Neuronal stem cell (in vitro differentiated cells): ENCODE measurements at regions not wholly inside any gene's neighbourhood (a gene's known extent, or its start where the extent isn't known, plus 50 kb on each side); places are given as distances from the start of the nearest gene placed in this dataset.

Source experiments
- DNase-seq: peaks from one replicate; pipeline ENCODE4 v3.0.0-alpha.2; 2013; ENCODE audit warnings: low spot score
- H2AFZ ChIP-seq: one replicate; pipeline ENCODE4 v1.6.1; 2013; ENCODE audit warnings: mild to moderate bottlenecking, low read length, inconsistent platforms
- H2AK5ac ChIP-seq: 2 replicates; pipeline ENCODE4 v1.6.1; 2013; ENCODE audit warnings: low read depth, mild to moderate bottlenecking, inconsistent platforms, low read length, moderate library complexity, mixed read lengths
- H2BK120ac ChIP-seq: 2 replicates; pipeline ENCODE4 v1.6.1; 2013; ENCODE audit warnings: low read depth, mild to moderate bottlenecking, inconsistent platforms, low read length, moderate library complexity, mixed read lengths
- H2BK12ac ChIP-seq: one replicate; pipeline ENCODE4 v1.6.1; 2013; ENCODE audit warnings: low read length, inconsistent platforms
- H2BK15ac ChIP-seq: 2 replicates; pipeline ENCODE4 v1.6.1; 2013; ENCODE audit warnings: mild to moderate bottlenecking, low read length, inconsistent platforms, mixed read lengths
- H2BK5ac ChIP-seq: one replicate; pipeline ENCODE4 v1.6.1; 2013; ENCODE audit warnings: inconsistent platforms, mild to moderate bottlenecking, low read length, moderate library complexity
- H3K14ac ChIP-seq: one replicate; pipeline ENCODE4 v1.6.1; 2013; ENCODE audit warnings: low read length, inconsistent platforms
- H3K18ac ChIP-seq: 2 replicates; pipeline ENCODE4 v1.6.1; 2013; ENCODE audit warnings: low read length, inconsistent platforms
- H3K23ac ChIP-seq: 2 replicates; pipeline ENCODE4 v1.6.1; 2013; ENCODE audit warnings: low read depth, mild to moderate bottlenecking, mixed read lengths, low read length, inconsistent platforms; ENCODE audit not compliant: poor library complexity
- H3K27ac ChIP-seq: replicated peaks from 3 replicates; pipeline ENCODE4 v1.5.1; 2013; ENCODE audit warnings: low read length, inconsistent platforms
- H3K27me3 ChIP-seq, 3 experiments: 2 replicates each; pipeline ENCODE4 v1.6.1; 2013; ENCODE audit warnings: low read length in 3 of 3, mild to moderate bottlenecking in 2 of 3, inconsistent platforms in 1 of 3, low read depth in 1 of 3, mixed read lengths in 1 of 3, moderate library complexity in 1 of 3; ENCODE audit not compliant: control insufficient read depth in 3 of 3, insufficient read depth in 3 of 3
- H3K36me3 ChIP-seq, 2 donors: replicated peaks in 1 of 2; 2 replicates each; pipeline ENCODE4 v1.6.1; 2013; ENCODE audit warnings: low read length in 2 of 2; ENCODE audit not compliant: control insufficient read depth in 2 of 2, insufficient read depth in 2 of 2
- H3K4ac ChIP-seq: 2 replicates; pipeline ENCODE4 v1.6.1; 2013; ENCODE audit warnings: inconsistent platforms, mild to moderate bottlenecking, low read length, moderate library complexity
- H3K4me1 ChIP-seq, 2 donors: 1 replicate in 1 of 2; 2 replicates in 1 of 2; pipeline ENCODE4 v1.6.1; 2013; ENCODE audit warnings: low read length in 2 of 2, low read depth in 1 of 2; ENCODE audit not compliant: control insufficient read depth in 2 of 2, insufficient read depth in 1 of 2
- H3K4me2 ChIP-seq: one replicate; pipeline ENCODE4 v1.6.1; 2013; ENCODE audit warnings: mild to moderate bottlenecking, low read length, inconsistent platforms; ENCODE audit not compliant: insufficient read depth, poor library complexity, severe bottlenecking
- H3K4me3 ChIP-seq, 2 donors: 2 replicates each; pipeline ENCODE4 v1.5.1; 2013; ENCODE audit warnings: low read length in 2 of 2, mild to moderate bottlenecking in 2 of 2, inconsistent platforms in 1 of 2, moderate library complexity in 1 of 2
- H3K79me1 ChIP-seq: one replicate; pipeline ENCODE4 v1.6.1; 2013; ENCODE audit warnings: low read depth, mild to moderate bottlenecking, inconsistent platforms, low read length, moderate library complexity
- H3K9ac ChIP-seq: one replicate; pipeline ENCODE4 v1.6.1; 2013; ENCODE audit warnings: mild to moderate bottlenecking, low read depth, low read length, inconsistent platforms; ENCODE audit not compliant: poor library complexity
- H3K9me3 ChIP-seq, 2 donors: replicated peaks in 1 of 2; 2 replicates each; pipeline versions ENCODE3 to v1.6.1; 2013; ENCODE audit warnings: low read length in 2 of 2, mild to moderate bottlenecking in 2 of 2, inconsistent platforms in 1 of 2, low read depth in 1 of 2, mixed read lengths in 1 of 2, moderate library complexity in 1 of 2; ENCODE audit not compliant: control insufficient read depth in 2 of 2, insufficient read depth in 1 of 2
- H4K8ac ChIP-seq: one replicate; pipeline ENCODE4 v1.6.1; 2013; ENCODE audit warnings: low read depth, mild to moderate bottlenecking, inconsistent platforms, low read length, moderate library complexity
- H4K91ac ChIP-seq: one replicate; pipeline ENCODE4 v1.6.1; 2013; ENCODE audit warnings: low read length, low read depth, mild to moderate bottlenecking, inconsistent platforms; ENCODE audit not compliant: poor library complexity
- WGBS, 2 donors: extraction: QIAGEN DNeasy Blood & Tissue Kit; methylation state at CpG; one replicate each; pipeline ENCODE4 v1.1.7; 2013; ENCODE audit warnings: missing lambda C conversion rate in 2 of 2, mixed read lengths in 1 of 2; ENCODE audit not compliant: insufficient read length in 2 of 2, insufficient replicate concordance in 1 of 2; ENCODE audit errors: extremely low coverage in 2 of 2; 5-methylcytosine and 5-hydroxymethylcytosine counted together

DNA sequence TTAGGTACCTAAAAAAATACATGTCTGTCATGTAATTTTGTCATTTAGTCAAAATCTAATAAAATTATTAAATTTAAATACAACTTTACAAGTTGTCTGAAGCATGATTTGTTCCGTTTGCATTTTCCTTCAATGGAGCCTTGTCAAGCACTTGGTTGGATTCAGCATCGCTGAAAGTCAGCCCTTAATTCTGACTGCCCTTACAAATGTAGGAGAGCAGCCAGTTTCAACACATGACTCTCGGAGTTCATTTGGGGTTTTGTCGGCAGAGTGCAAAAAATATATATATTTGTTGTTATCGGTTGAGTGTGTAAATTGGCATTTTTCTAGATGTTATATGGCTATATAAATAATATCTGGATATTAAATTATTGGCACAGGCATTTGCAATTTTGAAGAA is 180.6 kb downstream of the RPS12 start:
- Histone ChIP-seq H2AFZ (no peak overlapping the region), H2AK5ac (no peak overlapping the region), H2BK5ac (no peak overlapping the region), H3K14ac (no peak overlapping the region), H3K4me3 (no peak overlapping the region), H4K91ac (no peak overlapping the region), H2BK12ac (no peak overlapping the region), H3K9me3 (no peaks in the 10 kb centered on the region), H3K4ac (no peak overlapping the region), H3K4me2 (no peak overlapping the region), H3K4me1 (no peaks in the 10 kb centered on the region), H3K36me3 (no peaks in the 10 kb centered on the region), H3K27me3 (no peaks in the 10 kb centered on the region), H2BK15ac (no peak overlapping the region), H3K23ac (no peak overlapping the region), H4K8ac (no peak overlapping the region), H3K27ac (no peak overlapping the region), H3K18ac (no peak overlapping the region), H3K9ac (no peak overlapping the region), H2BK120ac (no peak overlapping the region), H3K79me1 (no peaks in the 10 kb centered on the region)
- DNase-seq = no peak
- WGBS, 2 donors = no CpG with 5 or more reads among the region's 5 CpGs

DNA sequence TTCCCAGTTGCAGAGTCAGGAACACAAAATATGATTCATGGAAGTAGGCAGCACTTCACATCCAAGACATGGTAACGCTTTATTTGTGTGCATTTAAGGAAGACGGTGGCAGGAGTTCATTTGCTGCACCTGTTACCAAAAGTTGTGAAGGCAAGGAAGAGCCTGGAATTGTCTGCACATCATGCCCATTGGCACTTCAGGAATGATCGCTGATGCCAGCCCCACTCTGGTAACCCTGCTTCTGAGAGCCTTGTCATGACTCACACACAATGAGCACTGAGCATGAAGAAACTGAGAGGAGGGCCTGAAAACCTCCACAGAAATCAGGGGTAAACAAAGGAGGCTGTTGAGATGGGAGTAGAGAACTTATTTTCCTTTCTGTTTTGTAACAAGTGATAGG is 181.1 kb downstream of the RPS12 start:
- Histone ChIP-seq H3K23ac (no peak overlapping the region), H3K4ac (no peak overlapping the region), H3K27ac (no peak overlapping the region), H2BK12ac (no peak overlapping the region), H3K9me3 (no peaks in the 10 kb centered on the region), H3K9ac (no peak overlapping the region), H2BK15ac (no peak overlapping the region), H2AK5ac (no peak overlapping the region), H4K91ac (no peak overlapping the region), H3K4me1 (no peaks in the 10 kb centered on the region), H2BK5ac (no peak overlapping the region), H2AFZ (no peak overlapping the region), H3K4me2 (no peak overlapping the region), H3K18ac (no peak overlapping the region), H3K79me1 (no peaks in the 10 kb centered on the region), H3K27me3 (no peaks in the 10 kb centered on the region), H3K4me3 (no peak overlapping the region), H3K36me3 (no peaks in the 10 kb centered on the region), H4K8ac (no peak overlapping the region), H3K14ac (no peak overlapping the region), H2BK120ac (no peak overlapping the region)
- DNase-seq = no peak
- WGBS, 2 donors = no CpG with 5 or more reads among the region's 3 CpGs

DNA sequence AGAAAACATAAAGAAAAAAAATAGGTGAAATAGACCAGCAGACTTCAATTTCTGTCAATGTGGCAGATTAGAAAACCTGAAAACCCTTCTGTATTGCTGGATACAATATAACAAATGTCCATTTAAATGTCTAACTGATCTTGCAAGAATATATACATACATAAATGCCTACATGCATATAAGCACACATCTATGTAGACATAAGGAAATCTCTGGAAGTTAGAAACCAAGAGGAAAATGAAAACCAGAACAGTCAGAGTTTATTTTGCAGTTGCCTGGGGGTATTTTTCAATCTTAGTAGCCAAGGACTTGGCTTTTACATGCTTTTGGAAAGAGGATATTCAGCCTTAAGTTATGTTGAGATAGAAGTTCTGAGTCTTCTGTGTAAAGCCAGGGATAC is 184.0 kb downstream of the RPS12 start:
- H3K27me3 ChIP-seq = no peaks in the 10 kb centered on the region
- H2BK120ac ChIP-seq = no peak overlapping the region
- no peak overlapping the region for H3K4me3 ChIP-seq
- no peaks in the 10 kb centered on the region for H3K79me1 ChIP-seq
- no peak overlapping the region for H4K8ac ChIP-seq
- H3K4me2 ChIP-seq = no peak overlapping the region
- H3K23ac ChIP-seq = no peak overlapping the region
- no peak overlapping the region for H2AFZ ChIP-seq
- H3K9ac ChIP-seq = no peak overlapping the region
- H2BK5ac ChIP-seq = no peak overlapping the region
- no peak overlapping the region for H4K91ac ChIP-seq
- no peak overlapping the region for H2AK5ac ChIP-seq
- no peaks in the 10 kb centered on the region for H3K9me3 ChIP-seq
- H2BK12ac ChIP-seq = no peak overlapping the region
- H3K4ac ChIP-seq = no peak overlapping the region
- no peak overlapping the region for H3K18ac ChIP-seq
- no peak for DNase-seq
- H3K36me3 ChIP-seq = no peaks in the 10 kb centered on the region
- no peak overlapping the region for H2BK15ac ChIP-seq
- H3K27ac ChIP-seq = no peak overlapping the region
- H3K4me1 ChIP-seq = no peaks in the 10 kb centered on the region
- H3K14ac ChIP-seq = no peak overlapping the region

DNA sequence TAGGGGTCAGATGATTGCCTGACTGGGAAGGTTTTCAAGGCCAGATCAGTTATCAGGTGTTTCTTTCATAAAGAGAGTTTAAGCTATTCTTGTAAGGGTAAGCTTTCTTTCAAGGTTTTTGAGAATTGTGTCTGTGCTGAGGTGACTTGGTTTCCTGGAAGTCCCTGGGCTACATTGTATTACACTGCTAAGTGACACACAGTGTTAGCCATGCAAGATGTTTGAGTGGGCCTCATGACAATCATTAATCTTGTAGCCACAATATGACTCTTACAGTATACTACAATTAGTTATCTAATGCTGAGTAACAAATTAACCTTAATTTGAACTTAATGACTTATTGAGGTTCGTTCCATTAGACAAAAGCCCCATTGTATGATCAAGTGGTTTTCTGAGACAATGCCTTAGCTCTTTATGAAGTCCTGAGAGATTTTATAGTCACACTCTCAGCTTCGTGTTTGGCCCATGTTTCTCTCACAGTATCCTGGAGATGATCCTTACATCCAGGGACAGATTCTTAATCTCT is 186.7 kb downstream of the RPS12 start:
- no peak overlapping the region for H2BK12ac ChIP-seq
- no peak overlapping the region for H2BK5ac ChIP-seq
- H3K9ac ChIP-seq = no peak overlapping the region
- H4K91ac ChIP-seq = no peak overlapping the region
- no peak overlapping the region for H4K8ac ChIP-seq
- H3K14ac ChIP-seq = no peak overlapping the region
- H3K79me1 ChIP-seq = no peaks in the 10 kb centered on the region
- no peak overlapping the region for H3K4ac ChIP-seq
- no peak overlapping the region for H3K18ac ChIP-seq
- H3K27ac ChIP-seq = no peak overlapping the region
- WGBS, 2 donors = no CpG with 5 or more reads among the region's 2 CpGs
- H3K36me3 ChIP-seq = no peaks in the 10 kb centered on the region
- H2AFZ ChIP-seq = no peak overlapping the region
- no peak overlapping the region for H2BK15ac ChIP-seq
- no peak overlapping the region for H3K4me2 ChIP-seq
- no peak overlapping the region for H2BK120ac ChIP-seq
- no peak overlapping the region for H2AK5ac ChIP-seq
- no peaks in the 10 kb centered on the region for H3K4me1 ChIP-seq
- DNase-seq = no peak
- no peaks in the 10 kb centered on the region for H3K9me3 ChIP-seq
- no peak overlapping the region for H3K23ac ChIP-seq
- H3K27me3 ChIP-seq = no peaks in the 10 kb centered on the region
- H3K4me3 ChIP-seq = no peak overlapping the region
